Caki2 (cell line): ENCODE measurements at regions not wholly inside any gene's neighbourhood (a gene's known extent, or its start where the extent isn't known, plus 50 kb on each side); places are given as distances from the start of the nearest gene placed in this dataset.
"Not testable (repeated sequence)": the region's sequence is repeated elsewhere in the genome, so short reads cannot be mapped to it uniquely, and the experiment has no call there.

Source experiments
- DNase-seq: peaks from one replicate; pipeline ENCODE4 v3.0.0-alpha.2; 2015; ENCODE audit warnings: low read depth
- in situ Hi-C: cut with HindIII; loops from 2 replicates; pipeline ENCODE4 v1.10.0; 2016; ENCODE audit warnings: low sequenced_read_pairs, low pct_unique_long_range_greater_than_20kb, mixed read lengths

- DNase-seq, result no peak
- in situ Hi-C loops, result no loop called here
Observed at GRCh38 chr9:11194246-11194645, 581.4 kb upstream of the PTPRD start.

GRCh38 chr9:11196840-11197365 lies 584.1 kb upstream of the PTPRD start:
- in situ Hi-C loops, DNase-seq: not testable (repeated sequence)

- DNase-seq, result no peak
- in situ Hi-C loops, result no loop called here
Observed at GRCh38 chr9:11199335-11199734, 586.5 kb upstream of the PTPRD start.

- no peak for DNase-seq
- in situ Hi-C loops, result no loop called here
Observed at GRCh38 chr9:11204521-11204920, 591.7 kb upstream of the PTPRD start.

GRCh38 chr9:11206925-11207324 lies 594.1 kb upstream of the PTPRD start:
- in situ Hi-C loops, result no loop called here

GRCh38 chr9:11233696-11234095 lies 620.9 kb upstream of the PTPRD start:
- no peak for DNase-seq
- in situ Hi-C loops, result no loop called here

More at GRCh38 chr9:11206925-11207324, 594.1 kb upstream of the PTPRD start:
- no peak for DNase-seq

- in situ Hi-C loops, result no loop called here
Observed at GRCh38 chr9:11235061-11235460, 622.3 kb upstream of the PTPRD start.

GRCh38 chr9:11241779-11242178 lies 629.0 kb upstream of the PTPRD start:
- in situ Hi-C loops, result no loop called here
- DNase-seq, result no peak

More at GRCh38 chr9:11235061-11235460, 622.3 kb upstream of the PTPRD start:
- DNase-seq, result no peak

- DNase-seq, result no peak
Observed at GRCh38 chr9:11257992-11258391, 645.2 kb upstream of the PTPRD start.

GRCh38 chr9:11269036-11269435 lies 656.2 kb upstream of the PTPRD start:
- DNase-seq, result no peak

More at GRCh38 chr9:11257992-11258391, 645.2 kb upstream of the PTPRD start:
- in situ Hi-C loops, result no loop called here

GRCh38 chr9:11275158-11275695 lies 662.4 kb upstream of the PTPRD start:
- no peak for DNase-seq

More at GRCh38 chr9:11269036-11269435, 656.2 kb upstream of the PTPRD start:
- in situ Hi-C loops, result no loop called here

GRCh38 chr9:11312966-11313365 lies 700.2 kb upstream of the PTPRD start:
- DNase-seq, result peak; percentile 3
- in situ Hi-C loops, result no loop called here

More at GRCh38 chr9:11275158-11275695, 662.4 kb upstream of the PTPRD start:
- in situ Hi-C loops, result no loop called here

GRCh38 chr9:11318946-11319345 lies 706.1 kb upstream of the PTPRD start:
- no peak for DNase-seq
- in situ Hi-C loops, result no loop called here

GRCh38 chr9:11319538-11319937 lies 706.7 kb upstream of the PTPRD start:
- peak; percentile 1 for DNase-seq
- in situ Hi-C loops, result no loop called here

- in situ Hi-C loops, result no loop called here
- DNase-seq, result no peak
Observed at GRCh38 chr9:11320989-11321388, 708.2 kb upstream of the PTPRD start.

GRCh38 chr9:11323457-11323856 lies 710.7 kb upstream of the PTPRD start:
- in situ Hi-C loops, result no loop called here
- DNase-seq, result no peak

- in situ Hi-C loops, result no loop called here
- no peak for DNase-seq
Observed at GRCh38 chr9:11326231-11326630, 713.4 kb upstream of the PTPRD start.

GRCh38 chr9:11328326-11328725 lies 715.5 kb upstream of the PTPRD start:
- DNase-seq, result no peak
- in situ Hi-C loops, result no loop called here

- in situ Hi-C loops, result no loop called here
- no peak for DNase-seq
Observed at GRCh38 chr9:11335011-11335410, 722.2 kb upstream of the PTPRD start.

- in situ Hi-C loops, result no loop called here
Observed at GRCh38 chr9:11338130-11338529, 725.3 kb upstream of the PTPRD start.

More at GRCh38 chr9:11338130-11338529, 725.3 kb upstream of the PTPRD start:
- DNase-seq, result no peak
